Endometrial microvascular endothelial cells (primary cell): ENCODE measurements at regions not wholly inside any gene's neighbourhood (a gene's known extent, or its start where the extent isn't known, plus 50 kb on each side); places are given as distances from the start of the nearest gene placed in this dataset.

Experiments
- in situ Hi-C: cut with HindIII; loops from 2 replicates; pipeline ENCODE4 v1.10.0; 2017; ENCODE audit warnings: low sequenced_read_pairs, low pct_unique_long_range_greater_than_20kb; ENCODE audit errors: inconsistent ontology term

- in situ Hi-C loops: no loop called here
These were observed 633.3 kb downstream of the PTPRC start for GRCh38 chr1:199272139-199272544.

- in situ Hi-C loops: no loop called here
These were observed 633.8 kb downstream of the PTPRC start for GRCh38 chr1:199272628-199273086.

DNA sequence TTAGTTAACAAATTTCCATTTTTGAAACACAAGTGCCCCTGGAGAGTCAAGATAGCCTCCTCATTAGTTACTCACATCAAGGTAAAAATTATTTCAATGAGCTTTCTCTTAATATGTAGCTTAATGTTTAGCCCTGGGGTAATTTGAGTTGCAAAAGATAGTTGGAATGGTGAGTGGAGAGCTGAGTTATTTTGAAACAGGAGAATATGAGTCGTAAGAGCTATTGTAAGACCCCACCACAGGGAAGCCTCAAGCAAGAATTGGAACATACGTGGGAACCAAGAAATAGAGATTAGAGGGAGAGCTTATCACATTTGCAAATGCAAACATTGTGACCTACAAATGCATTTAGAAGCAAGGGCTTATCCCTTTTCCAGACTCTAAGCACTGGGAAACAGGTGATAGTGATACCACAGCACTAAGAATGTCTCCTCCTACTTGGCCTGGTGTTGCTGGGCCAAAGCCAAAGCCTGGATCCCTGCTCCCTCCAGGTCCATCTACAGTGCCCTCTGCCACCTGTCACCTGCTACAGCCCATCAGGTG, 635.1 kb downstream of the PTPRC start:
- in situ Hi-C loops: no loop called here

- in situ Hi-C loops: no loop called here
These were observed 640.2 kb downstream of the PTPRC start for GRCh38 chr1:199279067-199279466.

GRCh38 chr1:199279872-199280645, 641.2 kb downstream of the PTPRC start:
- in situ Hi-C loops: no loop called here

GRCh38 chr1:199282751-199283305, 644.0 kb downstream of the PTPRC start:
- in situ Hi-C loops: no loop called here

GRCh38 chr1:199283794-199284193, 645.0 kb downstream of the PTPRC start:
- in situ Hi-C loops: no loop called here

GRCh38 chr1:199287206-199287605, 648.4 kb downstream of the PTPRC start:
- in situ Hi-C loops: no loop called here

DNA sequence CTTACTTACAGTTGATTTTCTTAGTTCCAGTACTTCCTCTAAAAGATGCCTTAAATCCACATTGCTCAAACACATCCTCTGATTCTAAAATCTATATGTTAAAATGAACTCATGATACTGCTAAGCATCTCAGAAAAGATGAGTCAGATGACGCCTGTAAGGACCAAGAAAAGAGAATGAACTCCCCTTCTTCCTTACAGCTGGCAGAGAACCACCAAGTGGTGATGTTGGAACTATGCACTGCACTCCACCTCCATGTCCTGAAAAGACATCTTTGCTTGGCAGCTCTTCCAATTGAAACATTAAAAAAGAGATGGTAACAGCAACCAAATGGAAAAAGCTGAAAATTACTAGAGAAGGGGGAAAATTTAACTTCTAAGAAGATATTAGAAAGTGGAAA, 648.8 kb downstream of the PTPRC start:
- in situ Hi-C loops: no loop called here

- in situ Hi-C loops: no loop called here
These were observed 651.3 kb downstream of the PTPRC start for GRCh38 chr1:199290186-199290585.

DNA sequence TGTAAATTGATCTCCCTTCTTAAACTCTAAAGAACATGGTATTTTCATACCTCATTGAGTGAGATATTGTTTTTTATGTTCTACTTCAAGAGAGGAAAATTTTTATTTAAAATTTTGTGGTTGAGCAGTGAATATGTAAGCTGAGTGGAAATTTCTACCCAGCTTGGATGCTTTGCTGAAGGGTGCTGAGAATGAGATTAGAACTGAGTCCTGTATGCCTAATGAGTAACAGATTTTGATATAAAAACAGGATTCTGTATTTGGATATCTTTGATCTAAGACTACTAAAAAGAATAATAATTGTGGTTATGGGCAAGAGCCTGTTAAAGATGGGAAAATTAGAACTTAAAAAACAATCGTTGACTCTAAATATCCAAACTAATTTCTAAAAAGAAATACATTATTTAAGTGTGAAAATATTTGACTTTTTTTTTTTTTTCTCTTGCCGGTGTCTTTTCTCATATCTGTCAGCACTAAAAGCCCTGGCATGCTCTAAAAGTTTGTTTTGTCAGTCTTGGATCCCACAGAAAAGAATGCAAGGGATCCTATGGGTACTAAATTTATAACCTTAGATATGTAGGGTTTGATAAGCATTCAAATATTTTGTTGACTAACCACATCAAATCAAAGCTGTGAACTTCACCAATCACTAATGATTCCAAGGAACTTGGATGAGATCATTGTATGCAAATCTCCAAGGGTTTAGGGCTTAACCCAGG, 652.3 kb downstream of the PTPRC start:
- in situ Hi-C loops: no loop called here

DNA sequence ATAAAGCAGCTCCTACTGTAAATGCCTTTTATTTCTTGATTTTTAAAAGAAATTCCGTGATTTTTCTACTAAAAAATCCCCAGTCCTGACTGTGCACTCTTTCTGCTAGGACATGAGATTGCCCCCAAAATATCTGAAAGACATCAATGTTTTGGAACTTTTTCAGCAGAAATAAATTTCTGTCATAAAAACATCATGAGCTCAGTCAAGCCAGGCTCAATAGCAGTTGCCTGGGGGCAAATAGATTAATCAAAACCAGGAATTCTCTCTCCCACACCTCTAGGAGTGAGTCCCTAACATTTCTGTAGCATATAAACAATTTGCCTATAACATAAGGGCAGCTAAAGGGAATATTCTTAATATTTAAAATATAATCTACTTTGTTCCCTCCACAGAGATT, 654.1 kb downstream of the PTPRC start:
- in situ Hi-C loops: no loop called here

DNA sequence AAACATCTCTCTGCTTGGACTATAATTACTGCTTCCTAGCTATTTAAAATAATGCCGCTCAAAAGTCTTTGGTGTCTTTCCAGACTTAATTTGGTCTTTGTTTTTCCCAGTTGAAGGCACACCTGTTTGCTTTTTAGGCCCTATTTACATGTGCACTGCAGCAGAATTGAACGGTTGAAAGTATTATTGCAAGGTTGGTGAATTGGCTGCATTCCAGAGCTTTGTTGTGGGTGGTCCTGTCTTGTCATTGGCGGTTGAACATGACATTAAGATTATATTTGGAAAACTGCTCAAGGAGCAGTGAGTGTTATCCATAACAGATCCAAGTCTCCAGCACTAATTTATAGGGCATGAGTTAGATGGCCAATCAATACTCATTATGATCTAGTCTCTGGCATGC, 656.3 kb downstream of the PTPRC start:
- in situ Hi-C loops: no loop called here

GRCh38 chr1:199297174-199297573, 658.3 kb downstream of the PTPRC start:
- in situ Hi-C loops: no loop called here

DNA sequence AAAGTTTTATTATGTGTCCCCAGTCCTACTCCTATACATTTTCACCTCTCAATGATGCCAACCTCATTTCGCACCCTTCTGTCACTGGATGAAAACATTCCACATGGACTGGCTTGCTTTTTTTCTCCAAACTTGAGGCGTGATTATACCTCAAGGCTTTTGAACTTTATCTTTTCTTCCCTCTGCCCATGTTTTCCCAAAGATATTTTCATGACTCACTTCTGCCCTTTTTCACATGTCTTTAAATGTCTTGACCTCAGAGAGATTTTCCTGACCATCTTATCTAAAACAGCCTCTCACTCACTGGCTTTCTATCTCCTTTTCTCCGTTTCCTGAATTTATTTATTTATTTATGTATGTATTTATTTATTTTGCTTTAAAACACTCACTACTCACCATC, 659.0 kb downstream of the PTPRC start:
- in situ Hi-C loops: no loop called here

DNA sequence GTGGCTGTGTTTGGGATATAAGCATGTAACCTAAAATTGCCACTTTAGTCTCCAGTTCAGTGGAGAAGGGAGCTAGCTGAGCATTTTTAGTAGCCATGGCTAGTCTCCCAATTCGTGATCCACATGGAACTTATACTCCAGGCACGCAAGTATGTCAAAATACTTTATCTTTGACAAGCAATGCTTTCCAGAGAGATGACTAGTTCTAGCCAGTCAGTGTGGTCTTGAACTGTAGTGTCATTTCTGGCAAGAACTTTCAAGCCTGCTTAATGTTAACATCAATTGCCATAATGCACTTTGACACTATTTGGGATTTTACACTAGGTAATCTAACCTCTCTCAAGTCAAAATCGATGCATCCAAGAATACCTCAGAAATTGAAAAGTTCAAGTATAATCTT, 660.0 kb downstream of the PTPRC start:
- in situ Hi-C loops: no loop called here

- in situ Hi-C loops: no loop called here
These were observed 662.8 kb downstream of the PTPRC start for GRCh38 chr1:199301472-199302217.

GRCh38 chr1:199302554-199302953, 663.7 kb downstream of the PTPRC start:
- in situ Hi-C loops: no loop called here

- in situ Hi-C loops: no loop called here
These were observed 664.2 kb downstream of the PTPRC start for GRCh38 chr1:199303035-199303434.
